ENCODE measurements at regions not wholly inside any gene's neighbourhood (a gene's known extent, or its start where the extent isn't known, plus 50 kb on each side); places are given as distances from the start of the nearest gene placed in this dataset.

DNA sequence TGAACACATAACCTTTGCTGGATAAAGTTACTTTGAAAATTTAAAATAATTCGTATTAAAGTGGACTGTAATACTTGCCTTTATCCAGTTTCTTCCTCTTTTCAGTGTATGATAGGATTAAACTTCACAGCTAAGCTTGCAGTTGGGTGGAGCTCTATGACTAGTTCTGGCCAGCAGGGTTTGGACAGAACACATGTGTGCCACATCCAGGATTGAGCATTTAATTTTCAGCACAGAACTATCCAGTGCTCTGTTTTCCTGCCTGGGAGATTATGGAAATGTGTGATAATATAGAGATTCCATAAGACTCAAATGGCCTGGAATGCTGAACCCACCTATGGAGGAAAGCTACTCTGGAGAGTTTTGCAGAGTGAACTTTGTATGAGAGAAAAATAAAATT lies 200.2 kb downstream of the OSR1 start:
- TF ChIP-seq, protein P1, sequence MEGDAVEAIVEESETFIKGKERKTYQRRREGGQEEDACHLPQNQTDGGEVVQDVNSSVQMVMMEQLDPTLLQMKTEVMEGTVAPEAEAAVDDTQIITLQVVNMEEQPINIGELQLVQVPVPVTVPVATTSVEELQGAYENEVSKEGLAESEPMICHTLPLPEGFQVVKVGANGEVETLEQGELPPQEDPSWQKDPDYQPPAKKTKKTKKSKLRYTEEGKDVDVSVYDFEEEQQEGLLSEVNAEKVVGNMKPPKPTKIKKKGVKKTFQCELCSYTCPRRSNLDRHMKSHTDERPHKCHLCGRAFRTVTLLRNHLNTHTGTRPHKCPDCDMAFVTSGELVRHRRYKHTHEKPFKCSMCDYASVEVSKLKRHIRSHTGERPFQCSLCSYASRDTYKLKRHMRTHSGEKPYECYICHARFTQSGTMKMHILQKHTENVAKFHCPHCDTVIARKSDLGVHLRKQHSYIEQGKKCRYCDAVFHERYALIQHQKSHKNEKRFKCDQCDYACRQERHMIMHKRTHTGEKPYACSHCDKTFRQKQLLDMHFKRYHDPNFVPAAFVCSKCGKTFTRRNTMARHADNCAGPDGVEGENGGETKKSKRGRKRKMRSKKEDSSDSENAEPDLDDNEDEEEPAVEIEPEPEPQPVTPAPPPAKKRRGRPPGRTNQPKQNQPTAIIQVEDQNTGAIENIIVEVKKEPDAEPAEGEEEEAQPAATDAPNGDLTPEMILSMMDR (IDR thresholded peaks at IDR 0.05): no peak
- TF ChIP-seq POLR2A (IDR thresholded peaks at IDR 0.05) (no peak), EP300 (IDR thresholded peaks at IDR 0.05) (no peak)

Data from ovary (tissue), 3 donors.